HepG2 (cell line): ENCODE measurements at regions not wholly inside any gene's neighbourhood (a gene's known extent, or its start where the extent isn't known, plus 50 kb on each side); places are given as distances from the start of the nearest gene placed in this dataset.

Experiments used
- ATAC-seq: fragments of 200-7000 bp; cut with Tn5 transposase; 3 replicates; pipeline ENCODE4 v1.9.1; 2020; ENCODE audit warnings: mild to moderate bottlenecking, moderate library complexity
- BruUV-seq: library from RNA; stranded (reverse); fragments of 400-500 nt; replicated peaks from 2 replicates; lab custom pipeline; 2021; lab: Mats Ljungman, UMichigan
- CTCF ChIA-PET: fragments of 300-600 bp; formaldehyde crosslinking; extraction: SDS; loops from one replicate; lab custom pipeline; 2021; ENCODE audit warnings: low total read pairs, inconsistent platforms, low intra/inter-chr PET ratio; lab: Yijun Ruan, JAX
- POLR2A ChIA-PET: fragments of 350-600 bp; sonication (Branson Sonifier 250); formaldehyde crosslinking; loops from one replicate; lab custom pipeline; 2020; ENCODE audit warnings: antibody characterized with exemption, inconsistent platforms; lab: Yijun Ruan, JAX
- DNase-seq: peaks from one replicate; pipeline ENCODE4 v3.0.0-alpha.2; 2015; ENCODE audit warnings: low spot score
- FAIRE-seq: peaks from 3 replicates; lab custom pipeline; 2011; peaks lifted over from hg19 to GRCh38; lab: Jason Lieb, UNC
- H2AFZ ChIP-seq: one replicate; pipeline ENCODE4 v1.6.1; 2011; ENCODE audit warnings: low read length, inconsistent platforms
- H3K27ac ChIP-seq: fragments of 300-600 bp; 3 replicates; pipeline ENCODE4 v1.8.0; 2011; ENCODE audit warnings: mixed run types, mild to moderate bottlenecking, mixed read lengths, low read length, inconsistent platforms; ENCODE audit not compliant: insufficient read depth; ENCODE audit errors: extremely low read length
- H3K27me3 ChIP-seq, 2 experiments: fragments of 200-600 bp in 1 of 2; 2 replicates in 1 of 2; 3 replicates in 1 of 2; pipeline versions ENCODE4 v1.6.0 to v1.8.0; 2011; ENCODE audit warnings: low read length in 2 of 2, mild to moderate bottlenecking in 2 of 2, moderate library complexity in 2 of 2, inconsistent platforms in 1 of 2; ENCODE audit not compliant: insufficient read depth in 2 of 2, control insufficient read depth in 1 of 2
- H3K36me3 ChIP-seq, 2 experiments: fragments of 200-600 bp in 1 of 2; replicated peaks in 1 of 2; 2 replicates in 1 of 2; 3 replicates in 1 of 2; pipeline versions ENCODE4 v1.5.1 to v1.8.0; 2011; ENCODE audit warnings: low read length in 2 of 2, inconsistent platforms in 1 of 2; ENCODE audit not compliant: insufficient read depth in 2 of 2, control insufficient read depth in 1 of 2
- H3K4me1 ChIP-seq: 2 replicates; pipeline ENCODE4 v1.5.1; 2012; ENCODE audit warnings: low read length, inconsistent platforms; ENCODE audit not compliant: insufficient read depth
- H3K4me2 ChIP-seq: 2 replicates; pipeline ENCODE4 v1.6.0; 2011; ENCODE audit warnings: low read depth, low read length, inconsistent platforms
- H3K4me3 ChIP-seq, 3 experiments: fragments of 200-600 bp in 1 of 3; sonication (generic), shearing (Covaris generic) in 1 of 3; replicated peaks in 1 of 3; 2 replicates each; pipeline ENCODE4 v1.5.1; 2011 to 2016; ENCODE audit warnings: low read length in 3 of 3, inconsistent platforms in 2 of 3, low read depth in 2 of 3, mild to moderate bottlenecking in 2 of 3, control low read depth in 1 of 3, mixed read lengths in 1 of 3; ENCODE audit not compliant: insufficient read depth in 1 of 3
- H3K79me2 ChIP-seq: one replicate; pipeline ENCODE4 v1.6.1; 2011; ENCODE audit warnings: low read length, inconsistent platforms; ENCODE audit not compliant: insufficient read depth
- H3K9ac ChIP-seq: 2 replicates; pipeline ENCODE4 v1.6.0; 2011; ENCODE audit warnings: mild to moderate bottlenecking, low read depth, low read length, inconsistent platforms; ENCODE audit not compliant: insufficient read depth
- H3K9me3 ChIP-seq: 2 replicates; pipeline ENCODE4 v1.5.1; 2012; ENCODE audit warnings: mild to moderate bottlenecking, low read length
- H4K20me1 ChIP-seq: 2 replicates; pipeline ENCODE4 v1.6.0; 2011; ENCODE audit warnings: inconsistent platforms, mild to moderate bottlenecking, low read length, moderate library complexity; ENCODE audit not compliant: insufficient read depth
- ARID3A ChIP-seq: IDR thresholded peaks from 2 replicates; pipeline ENCODE4 v1.6.1; 2012; ENCODE audit warnings: low read depth, low read length, improper control_type of control experiment
- ATF5 ChIP-seq: sonication (generic); formaldehyde crosslinking; IDR thresholded peaks from 2 replicates; pipeline ENCODE4 v1.4.0; 2020; ENCODE audit warnings: mild to moderate bottlenecking, low read depth, missing genetic modification reagents
- NR2F2 ChIP-seq: IDR thresholded peaks from 2 replicates; pipeline ENCODE4 v1.6.1; 2012; ENCODE audit warnings: low read depth, inconsistent platforms, borderline replicate concordance
- NR2F6 ChIP-seq, 2 experiments: IDR thresholded peaks; 2 replicates each; pipeline ENCODE4 v1.6.1; 2016; ENCODE audit warnings: antibody characterized with exemption in 1 of 2, mild to moderate bottlenecking in 1 of 2
- SNAPC5 ChIP-seq: sonication (generic); formaldehyde crosslinking; IDR thresholded peaks from 2 replicates; pipeline ENCODE4 v1.8.1; 2023; ENCODE audit warnings: mild to moderate bottlenecking, missing genetic modification reagents, borderline replicate concordance
- ZNF230 ChIP-seq: sonication (generic); formaldehyde crosslinking; IDR thresholded peaks from 2 replicates; pipeline ENCODE4 v1.4.0; 2020; ENCODE audit warnings: mild to moderate bottlenecking, missing genetic modification reagents
- ZNF331 ChIP-seq: sonication (generic); formaldehyde crosslinking; IDR thresholded peaks from 2 replicates; pipeline ENCODE4 v1.4.0; 2020; ENCODE audit warnings: missing genetic modification reagents
- ZNF446 ChIP-seq: sonication (generic); formaldehyde crosslinking; IDR thresholded peaks from 2 replicates; pipeline ENCODE4 v1.5.0; 2020; ENCODE audit warnings: mild to moderate bottlenecking, missing genetic modification reagents
- WGBS: methylation state at CpG from one replicate; pipeline ENCODE4 v1.1.6; 2017; ENCODE audit warnings: low lambda C conversion rate; 5-methylcytosine and 5-hydroxymethylcytosine counted together
- in situ Hi-C: cut with HindIII; loops from 2 replicates; pipeline ENCODE4 v1.10.0; 2017; ENCODE audit warnings: low pct_unique_long_range_greater_than_20kb; ENCODE audit not compliant: extremely low pct_ligation_motif_present
- intact Hi-C: fragments of 100-400 bp; cut with micrococcal nuclease; formaldehyde crosslinking; loops from one replicate; pipeline ENCODE4 v1.10.0; 2022; ENCODE audit not compliant: unreplicated experiment

- TF ChIP-seq ATF5 = no peak
- TF ChIP-seq NR2F6 (IDR thresholded peaks at IDR 0.05) = no peak
- no peak for TF ChIP-seq NR2F6 (CRISPR knock-in tag; IDR thresholded peaks at IDR 0.05)
- TF ChIP-seq NR2F2 = no peak
- TF ChIP-seq ZNF331 (CRISPR knock-in tag) = no peak
These were observed 249.2 kb upstream of the MARCKS start (continued) for GRCh38 chr6:113607821-113608545.

GRCh38 chr6:113610377-113610988, 246.7 kb upstream of the MARCKS start:
- BruUV-seq = no TSS peak
- POLR2A ChIA-PET = no interaction called here
- CTCF ChIA-PET = no interaction called here
- in situ Hi-C loops = no loop called here
- Histone ChIP-seq H2AFZ (no peak overlapping the region), H3K79me2 (no peaks in the 10 kb centered on the region), H3K36me3 (no peaks in the 10 kb centered on the region), H3K27ac (no peak overlapping the region), H4K20me1 (no peaks in the 10 kb centered on the region), H3K4me1 (no peaks in the 10 kb centered on the region), H3K27me3 (no peaks in the 10 kb centered on the region), H3K9me3 (peaks cover 9% of the 10 kb centered on the region; the same call in 1 of the 2 replicates), H3K4me3 (no peak overlapping the region), H3K4me2 (no peak overlapping the region), H3K9ac (no peak overlapping the region)
- no peak for FAIRE-seq
- intact Hi-C loops = no loop called here
- no peak for DNase-seq
- no peak for ATAC-seq
- no peak for TF ChIP-seq ARID3A
- no peak for TF ChIP-seq ZNF230
- no peak for TF ChIP-seq ZNF446 (CRISPR knock-in tag)
- TF ChIP-seq SNAPC5 (CRISPR knock-in tag) = no peak
- 68% methylated on average over 4 of the region's 4 CpGs for WGBS
